ENCODE measurements at regions not wholly inside any gene's neighbourhood (a gene's known extent, or its start where the extent isn't known, plus 50 kb on each side); places are given as distances from the start of the nearest gene placed in this dataset.

DNA sequence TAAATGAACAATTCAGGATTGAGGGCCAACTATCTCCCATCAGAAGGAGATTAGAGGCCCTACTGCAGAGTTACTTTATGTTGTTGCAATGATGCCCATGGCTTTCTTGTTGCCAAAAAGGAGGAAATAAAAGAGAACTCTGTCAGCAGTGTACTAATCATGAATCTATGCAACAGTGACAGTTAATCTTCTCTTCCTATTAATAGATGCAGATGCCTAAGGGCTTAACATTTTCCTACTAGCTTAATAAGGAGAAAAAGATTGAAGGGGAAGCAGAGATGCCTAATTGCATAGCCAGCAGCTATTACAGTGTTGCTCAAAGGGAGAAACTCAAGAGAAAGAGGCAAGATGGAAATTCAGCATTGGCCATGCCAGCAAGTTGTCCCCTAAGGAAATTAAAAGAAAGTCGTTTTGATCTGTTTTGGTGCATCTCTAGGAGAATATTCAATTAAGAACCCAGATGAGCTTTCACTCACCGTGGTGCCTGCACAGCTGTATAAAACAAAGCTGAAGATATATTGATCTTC is 107.1 kb upstream of the KCNJ3 start:
- no peak for ATAC-seq (ENCODE audit: low read depth)
- no peak for TF ChIP-seq EZH2 (IDR thresholded peaks at IDR 0.05; ENCODE audit: borderline replicate concordance, insufficient read depth, low read depth, low read length, poor library complexity, severe bottlenecking)
- TF ChIP-seq, protein P1, sequence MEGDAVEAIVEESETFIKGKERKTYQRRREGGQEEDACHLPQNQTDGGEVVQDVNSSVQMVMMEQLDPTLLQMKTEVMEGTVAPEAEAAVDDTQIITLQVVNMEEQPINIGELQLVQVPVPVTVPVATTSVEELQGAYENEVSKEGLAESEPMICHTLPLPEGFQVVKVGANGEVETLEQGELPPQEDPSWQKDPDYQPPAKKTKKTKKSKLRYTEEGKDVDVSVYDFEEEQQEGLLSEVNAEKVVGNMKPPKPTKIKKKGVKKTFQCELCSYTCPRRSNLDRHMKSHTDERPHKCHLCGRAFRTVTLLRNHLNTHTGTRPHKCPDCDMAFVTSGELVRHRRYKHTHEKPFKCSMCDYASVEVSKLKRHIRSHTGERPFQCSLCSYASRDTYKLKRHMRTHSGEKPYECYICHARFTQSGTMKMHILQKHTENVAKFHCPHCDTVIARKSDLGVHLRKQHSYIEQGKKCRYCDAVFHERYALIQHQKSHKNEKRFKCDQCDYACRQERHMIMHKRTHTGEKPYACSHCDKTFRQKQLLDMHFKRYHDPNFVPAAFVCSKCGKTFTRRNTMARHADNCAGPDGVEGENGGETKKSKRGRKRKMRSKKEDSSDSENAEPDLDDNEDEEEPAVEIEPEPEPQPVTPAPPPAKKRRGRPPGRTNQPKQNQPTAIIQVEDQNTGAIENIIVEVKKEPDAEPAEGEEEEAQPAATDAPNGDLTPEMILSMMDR (IDR thresholded peaks at IDR 0.05) = no peak
- Histone ChIP-seq H3K36me3 (replicated peaks in 1 of 2; ENCODE audit: control extremely low read depth in 1 of 2, control insufficient read depth in 1 of 2, extremely low read depth in 1 of 2, insufficient read depth in 2 of 2, low read length in 1 of 2) (no peaks in the 10 kb centered on the region), H3K9me3 (ENCODE audit: control extremely low read depth in 1 of 3, control insufficient read depth in 2 of 3, insufficient read depth in 1 of 3, low read length in 2 of 3) (no peaks in the 10 kb centered on the region), H3K79me2 (ENCODE audit: control insufficient read depth, insufficient read depth, low read length) (no peaks in the 10 kb centered on the region), H3K27me3 (replicated peaks in 1 of 4; ENCODE audit: control extremely low read depth in 1 of 4, control insufficient read depth in 3 of 4, insufficient read depth in 4 of 4, low read length in 3 of 4) (no peaks in the 10 kb centered on the region), H3K9ac (ENCODE audit: low read length) (no peak overlapping the region), H3K4me1 (ENCODE audit: control insufficient read depth in 2 of 2, insufficient read depth in 2 of 2, low read length in 2 of 2) (no peaks in the 10 kb centered on the region), H3K4me3 (ENCODE audit: control extremely low read depth in 1 of 5, extremely low read depth in 1 of 5, insufficient read depth in 1 of 5, low read depth in 2 of 5, low read length in 4 of 5) (no peak overlapping the region), H4K20me1 (ENCODE audit: control insufficient read depth, insufficient read depth, low read length, poor library complexity, severe bottlenecking) (no peaks in the 10 kb centered on the region), H3K4me2 (replicated peaks; ENCODE audit: low read depth, low read length, poor library complexity, severe bottlenecking) (no peak overlapping the region), H2AFZ (ENCODE audit: insufficient read depth, low read depth, low read length, poor library complexity, severe bottlenecking) (no peak overlapping the region), H3K27ac (ENCODE audit: low read length in 2 of 2) (no peak overlapping the region)
- CTCF ChIA-PET = no interaction called here
- intact Hi-C loops (cut with micrococcal nuclease) = no loop called here
- H3K4me3 Mint-ChIP-seq = no peak overlapping the region
- POLR2A ChIA-PET = no interaction called here
- WGBS (ENCODE audit: insufficient coverage) = no CpG with 5 or more reads among the region's 2 CpGs
- H3K4me1 Mint-ChIP-seq = no peaks in the 10 kb centered on the region
- no peak overlapping the region for H3K27ac Mint-ChIP-seq
- no peaks in the 10 kb centered on the region for H3K9me3 Mint-ChIP-seq (ENCODE audit: insufficient read depth)
- DNase-seq = no peak
- H3K27me3 Mint-ChIP-seq = no peaks in the 10 kb centered on the region

DNA sequence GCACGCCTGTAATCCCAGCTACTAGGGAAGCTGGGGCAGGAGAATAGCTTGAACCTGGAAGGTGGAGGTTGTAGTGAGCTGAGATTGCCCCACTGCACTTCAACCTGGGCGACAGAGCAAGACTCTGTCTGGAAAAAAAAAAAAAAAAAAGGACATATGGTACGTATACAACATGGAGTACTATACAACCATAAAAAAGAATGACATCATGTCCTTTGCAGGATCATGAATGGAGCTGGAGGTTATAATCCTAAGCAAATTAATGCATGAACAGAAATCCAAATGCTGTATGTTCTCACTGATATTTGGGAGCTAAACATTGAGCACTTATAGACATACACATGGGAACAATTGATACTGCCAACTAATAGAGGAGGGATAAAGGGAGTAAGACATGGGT is 99.3 kb upstream of the KCNJ3 start:
- no peaks in the 10 kb centered on the region for H3K4me1 Mint-ChIP-seq
- peaks cover 0 to 7% (median 0%) of the 10 kb centered on the region in 3 donors for H3K9me3 ChIP-seq (ENCODE audit: control extremely low read depth in 1 of 3, control insufficient read depth in 2 of 3, insufficient read depth in 1 of 3, low read length in 2 of 3)
- H4K20me1 ChIP-seq (ENCODE audit: control insufficient read depth, insufficient read depth, low read length, poor library complexity, severe bottlenecking) = no peaks in the 10 kb centered on the region
- no peak overlapping the region for H3K4me3 Mint-ChIP-seq
- 100% methylated on average over 1 of the region's 3 CpGs for WGBS (ENCODE audit: insufficient coverage)
- H3K27ac Mint-ChIP-seq = no peak overlapping the region
- no peaks in the 10 kb centered on the region for H3K79me2 ChIP-seq (ENCODE audit: control insufficient read depth, insufficient read depth, low read length)
- no peaks in the 10 kb centered on the region for H3K27me3 ChIP-seq (replicated peaks in 1 of 4; ENCODE audit: control extremely low read depth in 1 of 4, control insufficient read depth in 3 of 4, insufficient read depth in 4 of 4, low read length in 3 of 4)
- no peak overlapping the region for H3K4me3 ChIP-seq (ENCODE audit: control extremely low read depth in 1 of 5, extremely low read depth in 1 of 5, insufficient read depth in 1 of 5, low read depth in 2 of 5, low read length in 4 of 5)
- H3K36me3 ChIP-seq (replicated peaks in 1 of 2; ENCODE audit: control extremely low read depth in 1 of 2, control insufficient read depth in 1 of 2, extremely low read depth in 1 of 2, insufficient read depth in 2 of 2, low read length in 1 of 2) = no peaks in the 10 kb centered on the region
- peaks cover 3% of the 10 kb centered on the region for H3K9me3 Mint-ChIP-seq (ENCODE audit: insufficient read depth)
- DNase-seq (no peak), ATAC-seq (ENCODE audit: low read depth) (no peak)
- intact Hi-C loops (cut with micrococcal nuclease) = no loop called here
- no peaks in the 10 kb centered on the region for H3K4me1 ChIP-seq (ENCODE audit: control insufficient read depth in 2 of 2, insufficient read depth in 2 of 2, low read length in 2 of 2)
- no peak overlapping the region for H2AFZ ChIP-seq (ENCODE audit: insufficient read depth, low read depth, low read length, poor library complexity, severe bottlenecking)
- no peak overlapping the region for H3K27ac ChIP-seq (ENCODE audit: low read length in 2 of 2)
- H3K4me2 ChIP-seq (replicated peaks; ENCODE audit: low read depth, low read length, poor library complexity, severe bottlenecking) = no peak overlapping the region
- TF ChIP-seq, protein P1 (IDR thresholded peaks at IDR 0.05) = no peak
- no peak for TF ChIP-seq EZH2 (IDR thresholded peaks at IDR 0.05; ENCODE audit: borderline replicate concordance, insufficient read depth, low read depth, low read length, poor library complexity, severe bottlenecking)
- H3K27me3 Mint-ChIP-seq = no peaks in the 10 kb centered on the region
- ChIA-PET POLR2A (no interaction called here), CTCF (interaction anchor here (1.1 kb wide), 1 partner anchor 8 kb away, joined by 3 read pairs; no protein-coding TSS in a partner anchor)
- H3K9ac ChIP-seq (ENCODE audit: low read length) = no peak overlapping the region
